ENCODE measurements at regions not wholly inside any gene's neighbourhood (a gene's known extent, or its start where the extent isn't known, plus 50 kb on each side); places are given as distances from the start of the nearest gene placed in this dataset.
"Not testable (repeated sequence)": the region's sequence is repeated elsewhere in the genome, so short reads cannot be mapped to it uniquely, and the experiment has no call there.

DNA sequence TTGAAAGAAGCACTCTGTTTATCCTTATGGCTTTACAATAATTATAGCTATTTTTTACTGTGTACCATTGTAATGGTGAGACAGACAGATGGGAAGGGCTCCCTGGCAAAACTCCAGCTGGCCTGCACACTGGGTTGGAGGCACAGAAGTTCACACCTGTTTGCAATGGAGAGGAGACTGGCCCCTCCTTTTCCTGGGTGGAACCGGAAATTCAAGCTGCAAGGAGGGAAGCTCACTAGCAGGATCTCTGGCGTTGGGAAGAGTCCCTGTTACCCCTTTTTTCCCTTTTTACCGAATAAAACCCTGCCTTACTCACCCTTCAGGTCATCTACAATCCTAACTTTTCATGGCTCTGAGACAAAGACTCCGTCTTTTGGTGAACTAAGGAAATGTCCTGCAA, 100.3 kb upstream of the TFPI start:
- Histone ChIP-seq H3K4me1 (replicated peaks) (no peaks in the 10 kb centered on the region), H3K36me3 (no peaks in the 10 kb centered on the region), H3K9me3 (no peaks in the 10 kb centered on the region), H3K4me3 (no peak overlapping the region), H3K27me3 (replicated peaks; ENCODE audit: insufficient read depth) (no peaks in the 10 kb centered on the region), H3K27ac (no peak overlapping the region)
- no peak for DNase-seq (ENCODE audit: low spot score)
- TF ChIP-seq POLR2AphosphoS5 (IDR thresholded peaks at IDR 0.05) (no peak), POLR2A (IDR thresholded peaks at IDR 0.05) (no peak), CTCF (IDR thresholded peaks at IDR 0.05) (no peak)
- 44% methylated on average over 4 of the region's 4 CpGs for whole genome bisulfite sequencing
- intact Hi-C loops (cut with DNase I), result no loop called here

DNA sequence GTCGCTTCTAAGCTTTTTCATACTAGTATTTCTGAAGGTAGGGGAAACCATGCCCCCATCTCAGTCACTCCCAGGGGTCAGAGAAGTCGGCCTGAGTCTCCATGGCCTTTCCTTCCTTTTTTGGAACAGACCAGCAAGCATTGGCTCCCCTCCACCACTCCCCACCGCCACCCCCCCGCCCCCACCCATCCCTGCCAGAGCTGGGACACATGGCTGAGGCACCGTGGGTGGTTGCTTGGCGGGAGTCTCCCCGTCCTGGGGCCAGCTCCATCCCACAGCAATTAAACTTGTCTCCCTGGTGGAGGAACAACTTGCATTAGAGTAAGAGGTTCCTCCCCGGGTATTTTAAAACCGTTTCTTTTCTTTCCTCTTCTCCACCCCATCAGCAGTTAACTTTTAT, 100.8 kb upstream of the TFPI start:
- no peaks in the 10 kb centered on the region for H3K4me1 ChIP-seq (replicated peaks)
- no peak overlapping the region for H3K27ac ChIP-seq
- TF ChIP-seq CTCF (IDR thresholded peaks at IDR 0.05), result no peak
- no peak for TF ChIP-seq POLR2AphosphoS5 (IDR thresholded peaks at IDR 0.05)
- TF ChIP-seq POLR2A (IDR thresholded peaks at IDR 0.05), result no peak
- no peaks in the 10 kb centered on the region for H3K27me3 ChIP-seq (replicated peaks; ENCODE audit: insufficient read depth)
- WGBS, result 45% methylated on average over 8 of the region's 9 CpGs
- no peaks in the 10 kb centered on the region for H3K36me3 ChIP-seq
- no peaks in the 10 kb centered on the region for H3K9me3 ChIP-seq
- H3K4me3 ChIP-seq, result no peak overlapping the region
- DNase-seq (ENCODE audit: low spot score), result no peak
- intact Hi-C loops (cut with DNase I), result no loop called here

DNA sequence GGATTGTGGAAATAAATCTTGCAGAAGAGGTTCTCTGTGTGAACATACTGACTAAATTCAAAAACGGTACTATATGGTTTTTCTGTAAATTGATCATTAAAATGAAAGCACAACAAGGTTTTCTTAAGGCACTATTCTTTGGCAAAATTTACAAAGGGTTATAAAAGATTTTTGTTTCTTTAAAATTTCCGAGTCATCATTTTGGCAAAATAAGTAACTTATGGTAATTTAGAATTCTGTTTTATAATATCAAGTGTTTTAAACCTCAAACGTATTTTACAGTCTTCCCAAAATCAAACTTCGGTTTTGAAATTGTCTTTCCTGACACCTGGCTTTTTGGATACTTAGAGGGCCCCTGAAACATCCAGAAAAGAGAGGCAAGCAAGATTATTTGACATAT, 101.9 kb upstream of the TFPI start:
- TF ChIP-seq POLR2AphosphoS5 (IDR thresholded peaks at IDR 0.05), result no peak
- TF ChIP-seq CTCF (IDR thresholded peaks at IDR 0.05), result no peak
- no peak for TF ChIP-seq POLR2A (IDR thresholded peaks at IDR 0.05)
- no peaks in the 10 kb centered on the region for H3K36me3 ChIP-seq
- intact Hi-C loops (cut with DNase I), result no loop called here
- H3K4me1 ChIP-seq (replicated peaks), result no peaks in the 10 kb centered on the region
- DNase-seq (ENCODE audit: low spot score), result no peak
- H3K4me3 ChIP-seq, result no peak overlapping the region
- no peaks in the 10 kb centered on the region for H3K27me3 ChIP-seq (replicated peaks; ENCODE audit: insufficient read depth)
- no peak overlapping the region for H3K27ac ChIP-seq
- 80% methylated on average over 4 of the region's 4 CpGs for WGBS
- H3K9me3 ChIP-seq, result no peaks in the 10 kb centered on the region

DNA sequence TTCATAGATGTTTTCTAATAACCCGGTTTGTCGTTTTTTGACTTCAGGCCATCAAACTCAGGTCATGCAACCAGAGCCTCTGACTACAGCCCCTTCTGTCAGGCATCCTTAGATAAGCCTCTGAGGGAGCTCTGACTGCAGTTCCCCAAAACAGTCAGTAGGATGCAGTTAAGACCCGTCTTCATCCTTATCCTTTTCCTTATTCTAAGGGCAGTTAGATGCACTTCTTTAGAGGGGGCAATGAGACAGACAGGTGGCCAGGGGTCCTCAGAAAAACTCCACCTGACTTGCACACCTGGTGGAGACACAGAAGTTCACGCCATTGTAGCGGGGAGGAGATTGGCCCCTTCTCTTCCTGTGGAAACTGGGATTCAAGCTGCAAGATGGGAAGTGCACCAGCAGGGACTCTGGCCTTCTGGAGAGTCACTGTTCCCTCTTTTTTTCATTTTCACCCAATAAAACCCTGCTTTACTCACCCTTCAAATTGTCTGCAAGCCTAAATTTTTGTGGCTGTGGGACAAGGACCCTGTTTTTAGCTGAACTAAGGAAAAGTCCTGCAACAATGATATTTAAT, 104.8 kb upstream of the TFPI start:
- intact Hi-C loops (cut with DNase I), result no loop called here
- TF ChIP-seq POLR2A (IDR thresholded peaks at IDR 0.05) (no peak), POLR2AphosphoS5 (IDR thresholded peaks at IDR 0.05) (no peak), CTCF (IDR thresholded peaks at IDR 0.05) (no peak)
- DNase-seq (ENCODE audit: low spot score), result no peak
- Histone ChIP-seq H3K27ac (no peak overlapping the region), H3K27me3 (replicated peaks; ENCODE audit: insufficient read depth) (no peaks in the 10 kb centered on the region), H3K36me3 (no peaks in the 10 kb centered on the region), H3K9me3 (no peaks in the 10 kb centered on the region), H3K4me3 (no peak overlapping the region), H3K4me1 (replicated peaks) (no peaks in the 10 kb centered on the region)
- 33% methylated on average over 5 of the region's 5 CpGs for WGBS

DNA sequence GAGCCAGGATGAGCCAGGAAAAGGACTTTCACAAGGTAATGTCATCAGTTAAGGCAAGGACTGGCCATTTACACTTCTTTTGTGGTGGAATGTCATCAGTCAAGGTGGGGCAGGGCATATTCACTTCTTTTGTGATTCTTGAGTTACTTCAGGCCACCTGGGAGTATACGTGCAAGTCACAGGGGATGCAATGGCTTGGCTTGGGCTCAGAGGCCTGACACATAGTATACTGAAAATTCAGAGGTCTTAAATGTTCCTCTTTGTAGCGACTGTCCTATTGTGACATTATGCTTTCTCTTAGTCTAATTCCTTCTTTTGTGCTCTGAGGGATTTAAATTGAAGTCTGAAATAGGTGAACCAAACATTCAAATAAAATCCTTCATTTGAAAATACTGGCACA, 121.8 kb upstream of the TFPI start:
- H3K9me3 ChIP-seq; DNase-seq (ENCODE audit: low spot score); H3K27me3 ChIP-seq (replicated peaks; ENCODE audit: insufficient read depth); H3K27ac ChIP-seq; intact Hi-C loops (cut with DNase I); H3K4me1 ChIP-seq (replicated peaks); H3K4me3 ChIP-seq; H3K36me3 ChIP-seq: not testable (repeated sequence)
- 82% methylated on average over 2 of the region's 2 CpGs for WGBS
